HG03439 (cell line): ENCODE measurements at regions not wholly inside any gene's neighbourhood (a gene's known extent, or its start where the extent isn't known, plus 50 kb on each side); places are given as distances from the start of the nearest gene placed in this dataset.

Source experiments
- ATAC-seq: cut with Tn5 transposase; IDR thresholded peaks from one replicate; pipeline ENCODE4 v1.9.1; 2021; ENCODE audit warnings: mild to moderate bottlenecking, moderate library complexity; ENCODE audit not compliant: unreplicated experiment

- ATAC-seq: no peak
Measured at GRCh38 chr20:17012546-17013226, 214.2 kb upstream of the PCSK2 start.

- ATAC-seq: no peak
Measured at GRCh38 chr20:17014217-17014616, 212.6 kb upstream of the PCSK2 start.

- no peak for ATAC-seq
Measured at GRCh38 chr20:17014756-17015366, 212.0 kb upstream of the PCSK2 start.

GRCh38 chr20:17017232-17017631, 209.6 kb upstream of the PCSK2 start:
- no peak for ATAC-seq

GRCh38 chr20:17021481-17021880, 205.4 kb upstream of the PCSK2 start:
- no peak for ATAC-seq

- no peak for ATAC-seq
Measured at GRCh38 chr20:17023036-17023435, 203.8 kb upstream of the PCSK2 start.

- ATAC-seq: no peak
Measured at GRCh38 chr20:17023806-17024205, 203.0 kb upstream of the PCSK2 start.

- ATAC-seq: no peak
Measured at GRCh38 chr20:17024513-17025119, 202.2 kb upstream of the PCSK2 start.

- ATAC-seq: no peak
Measured at GRCh38 chr20:17026346-17026745, 200.5 kb upstream of the PCSK2 start.

GRCh38 chr20:17029698-17030097, 197.1 kb upstream of the PCSK2 start:
- no peak for ATAC-seq

- no peak for ATAC-seq
Measured at GRCh38 chr20:17036541-17036940, 190.3 kb upstream of the PCSK2 start.

- no peak for ATAC-seq
Measured at GRCh38 chr20:17042122-17042521, 184.7 kb upstream of the PCSK2 start.

GRCh38 chr20:17043323-17043722, 183.5 kb upstream of the PCSK2 start:
- ATAC-seq: no peak

- ATAC-seq: no peak
Measured at GRCh38 chr20:17044891-17045290, 181.9 kb upstream of the PCSK2 start.

GRCh38 chr20:17059465-17059864, 167.4 kb upstream of the PCSK2 start:
- no peak for ATAC-seq

GRCh38 chr20:17061715-17062114, 165.1 kb upstream of the PCSK2 start:
- no peak for ATAC-seq

- ATAC-seq: no peak
Measured at GRCh38 chr20:17062712-17063111, 164.1 kb upstream of the PCSK2 start.

GRCh38 chr20:17066902-17067301, 159.9 kb upstream of the PCSK2 start:
- ATAC-seq: no peak

GRCh38 chr20:17068084-17068711, 158.6 kb upstream of the PCSK2 start:
- ATAC-seq: no peak

GRCh38 chr20:17077030-17077429, 149.8 kb upstream of the PCSK2 start:
- no peak for ATAC-seq

GRCh38 chr20:17083738-17084137, 143.1 kb upstream of the PCSK2 start:
- ATAC-seq: no peak

- no peak for ATAC-seq
Measured at GRCh38 chr20:17084909-17085308, 141.9 kb upstream of the PCSK2 start.
